PC-3 (cell line): ENCODE measurements at regions not wholly inside any gene's neighbourhood (a gene's known extent, or its start where the extent isn't known, plus 50 kb on each side); places are given as distances from the start of the nearest gene placed in this dataset.

Experiments
- ATAC-seq: fragments of 200-7000 bp; cut with Tn5 transposase; 2 replicates; pipeline ENCODE4 v1.9.1; 2020; ENCODE audit warnings: mild to moderate bottlenecking, moderate library complexity
- BruUV-seq: library from RNA; stranded (reverse); fragments of 400-500 nt; replicated peaks from 2 replicates; lab custom pipeline; 2021; lab: Mats Ljungman, UMichigan
- CTCF ChIA-PET: fragments of 300-600 bp; sonication (Branson Sonifier 250); formaldehyde crosslinking; loops from one replicate; lab custom pipeline; 2022; ENCODE audit warnings: antibody characterized with exemption; lab: Charles Lee
- POLR2A ChIA-PET: fragments of 300-600 bp; sonication (Branson Sonifier 250); formaldehyde crosslinking; loops from one replicate; lab custom pipeline; 2022; ENCODE audit warnings: antibody characterized with exemption; ENCODE audit not compliant: unreplicated experiment; lab: Charles Lee
- DNase-seq: peaks from one replicate; pipeline ENCODE4 v3.0.0-alpha.2; 2015
- H2AFZ ChIP-seq: fragments of 300-600 bp; sonication (generic); 2 replicates; pipeline ENCODE4 v1.6.0; 2016; ENCODE audit warnings: antibody characterized with exemption, low read length
- H3F3A ChIP-seq: fragments of 300-600 bp; sonication (generic); one replicate; pipeline ENCODE4 v1.6.0; 2017; ENCODE audit warnings: antibody characterized with exemption, low read length, control low read depth, mild to moderate bottlenecking; ENCODE audit not compliant: unreplicated experiment
- H3K27ac ChIP-seq: fragments of 300-600 bp; sonication (generic); 2 replicates; pipeline ENCODE4 v1.5.1; 2016; ENCODE audit warnings: mild to moderate bottlenecking, low read length
- H3K27me3 ChIP-seq: fragments of 300-600 bp; sonication (generic); 2 replicates; pipeline ENCODE4 v1.6.1; 2016; ENCODE audit warnings: low read length, mixed read lengths
- H3K36me3 ChIP-seq: fragments of 300-600 bp; sonication (generic); 2 replicates; pipeline ENCODE4 v1.6.1; 2016; ENCODE audit warnings: low read depth, mixed run types, low read length, mixed read lengths
- H3K4me1 ChIP-seq: fragments of 300-600 bp; sonication (generic); 2 replicates; pipeline ENCODE4 v1.5.1; 2016; ENCODE audit warnings: low read length; ENCODE audit not compliant: insufficient read depth
- H3K4me2 ChIP-seq: fragments of 300-600 bp; sonication (generic); 2 replicates; pipeline ENCODE4 v1.6.0; 2016; ENCODE audit warnings: low read length
- H3K4me3 ChIP-seq: fragments of 300-600 bp; sonication (generic); 2 replicates; pipeline ENCODE4 v1.5.1; 2016; ENCODE audit warnings: mild to moderate bottlenecking, low read length, mixed read lengths
- H3K79me2 ChIP-seq: fragments of 300-600 bp; sonication (generic); 2 replicates; pipeline ENCODE4 v1.6.1; 2017; ENCODE audit warnings: low read length, mixed read lengths
- H3K9ac ChIP-seq: fragments of 300-600 bp; sonication (generic); 2 replicates; pipeline ENCODE4 v1.6.0; 2016; ENCODE audit warnings: mild to moderate bottlenecking, low read length
- H3K9me2 ChIP-seq: fragments of 300-600 bp; sonication (generic); replicated peaks from 2 replicates; pipeline ENCODE4 v1.6.1; 2016; ENCODE audit warnings: mixed run types, low read length, mixed read lengths
- H3K9me3 ChIP-seq: fragments of 300-600 bp; sonication (generic); 2 replicates; pipeline ENCODE4 v1.6.1; 2016; ENCODE audit warnings: low read length, mixed read lengths
- H4K20me1 ChIP-seq: fragments of 300-600 bp; sonication (generic); 2 replicates; pipeline ENCODE4 v1.6.1; 2016; ENCODE audit warnings: low read length, mixed read lengths
- CTCF ChIP-seq: fragments of 300-600 bp; sonication (generic); conservative IDR thresholded peaks from 2 replicates; pipeline ENCODE4 v1.5.1; 2017; ENCODE audit warnings: antibody characterized with exemption, low read depth, mild to moderate bottlenecking, low read length
- EZH2 ChIP-seq: fragments of 300-600 bp; sonication (generic); IDR thresholded peaks from one replicate; pipeline ENCODE4 v1.6.1; 2017; ENCODE audit warnings: antibody characterized with exemption, mild to moderate bottlenecking, low read length; ENCODE audit not compliant: unreplicated experiment
- EZH2phosphoT487 ChIP-seq: fragments of 300-600 bp; sonication (generic); IDR thresholded peaks from 2 replicates; pipeline ENCODE4 v1.6.1; 2018; ENCODE audit warnings: mild to moderate bottlenecking, antibody characterized with exemption, low read length, borderline replicate concordance
- intact Hi-C: fragments of 100-400 bp; cut with micrococcal nuclease; formaldehyde crosslinking; loops from 2 replicates; pipeline ENCODE4 v1.9.0; 2023

GRCh38 chr19:57002710-57003109, 117.1 kb upstream of the USP29 start:
- no peak overlapping the region for H3K4me2 ChIP-seq
- no peak overlapping the region for H3K27ac ChIP-seq
- H3K9me2 ChIP-seq: no peaks in the 10 kb centered on the region
- no peak for ATAC-seq
- intact Hi-C loops: no loop called here
- H4K20me1 ChIP-seq: no peaks in the 10 kb centered on the region
- BruUV-seq: no TSS peak
- no peaks in the 10 kb centered on the region for H3K4me1 ChIP-seq
- no peaks in the 10 kb centered on the region for H3K36me3 ChIP-seq
- ChIA-PET POLR2A (no interaction called here), CTCF (no interaction called here)
- H2AFZ ChIP-seq: no peak overlapping the region
- H3K4me3 ChIP-seq: no peak overlapping the region
- no peak for DNase-seq
- no peaks in the 10 kb centered on the region for H3K79me2 ChIP-seq
- TF ChIP-seq EZH2 (no peak), CTCF (no peak), EZH2phosphoT487 (no peak)
- peaks cover 10% of the 10 kb centered on the region; the same call in 1 of the 2 replicates for H3K27me3 ChIP-seq
- H3K9me3 ChIP-seq: peaks cover 39% of the 10 kb centered on the region
- no peak overlapping the region for H3K9ac ChIP-seq
- H3F3A ChIP-seq: no peaks in the 10 kb centered on the region

- ChIA-PET CTCF (no interaction called here), POLR2A (no interaction called here)
- Histone ChIP-seq H3K27ac (no peak overlapping the region), H4K20me1 (no peaks in the 10 kb centered on the region), H3K4me2 (no peak overlapping the region), H3F3A (no peaks in the 10 kb centered on the region), H3K9me3 (peaks cover 37% of the 10 kb centered on the region), H3K79me2 (no peaks in the 10 kb centered on the region), H3K4me3 (no peak overlapping the region), H3K36me3 (no peaks in the 10 kb centered on the region), H3K9ac (no peak overlapping the region), H3K4me1 (no peaks in the 10 kb centered on the region), H3K9me2 (no peaks in the 10 kb centered on the region), H2AFZ (no peak overlapping the region), H3K27me3 (peaks cover 10% of the 10 kb centered on the region; the same call in 1 of the 2 replicates)
- no TSS peak for BruUV-seq
- TF ChIP-seq EZH2 (no peak), CTCF (no peak), EZH2phosphoT487 (no peak)
- ATAC-seq: no peak
- intact Hi-C loops: no loop called here
- DNase-seq: no peak
Measured at GRCh38 chr19:57004418-57004817, 115.4 kb upstream of the USP29 start.

- H3K36me3 ChIP-seq: no peaks in the 10 kb centered on the region
- no peak for DNase-seq
- H3K27ac ChIP-seq: no peak overlapping the region
- H3K4me3 ChIP-seq: no peak overlapping the region
- no peaks in the 10 kb centered on the region for H3F3A ChIP-seq
- CTCF ChIA-PET: no interaction called here
- H3K9me3 ChIP-seq: peaks cover 28% of the 10 kb centered on the region
- no peak for ATAC-seq
- no peak overlapping the region for H2AFZ ChIP-seq
- H3K9ac ChIP-seq: no peak overlapping the region
- BruUV-seq: no TSS peak
- no peak overlapping the region for H3K4me2 ChIP-seq
- H4K20me1 ChIP-seq: no peaks in the 10 kb centered on the region
- H3K9me2 ChIP-seq: no peaks in the 10 kb centered on the region
- no peaks in the 10 kb centered on the region for H3K4me1 ChIP-seq
- TF ChIP-seq EZH2 (no peak), EZH2phosphoT487 (no peak)
- H3K27me3 ChIP-seq: no peaks in the 10 kb centered on the region
- no peaks in the 10 kb centered on the region for H3K79me2 ChIP-seq
- POLR2A ChIA-PET: no interaction called here
- intact Hi-C loops: no loop called here
Measured at GRCh38 chr19:57008432-57008831, 111.4 kb upstream of the USP29 start.
